ENCODE measurements at regions not wholly inside any gene's neighbourhood (a gene's known extent, or its start where the extent isn't known, plus 50 kb on each side); places are given as distances from the start of the nearest gene placed in this dataset.

GRCh38 chr17:54849660-54850059 is 51.0 kb upstream of the TOM1L1 start:
- no CpG with 5 or more reads among the region's 6 CpGs for WGBS, 2 experiments (ENCODE audit: extremely low coverage in 2 of 2, insufficient read length in 1 of 2)

More at GRCh38 chr17:54849660-54850059, 51.0 kb upstream of the TOM1L1 start:
- Histone ChIP-seq H4K91ac (ENCODE audit: insufficient read depth, low read depth, low read length) (no peak overlapping the region), H2AFZ (replicated peaks; ENCODE audit: low read length, poor library complexity) (no peak overlapping the region), H3K9me1 (ENCODE audit: insufficient read depth, low read length) (no peaks in the 10 kb centered on the region), H4K8ac (ENCODE audit: low read depth in 2 of 2, low read length in 2 of 2) (no peak overlapping the region), H4K20me1 (ENCODE audit: insufficient read depth, low read length) (no peaks in the 10 kb centered on the region), H2BK5ac (ENCODE audit: low read depth, low read length, poor library complexity, severe bottlenecking) (no peak overlapping the region), H3K27ac (ENCODE audit: insufficient read depth, low read length) (no peak overlapping the region), H3K4me2 (ENCODE audit: low read depth, low read length) (no peak overlapping the region), H2BK15ac (ENCODE audit: low read depth, low read length) (no peak overlapping the region), H3K4me1 (ENCODE audit: control insufficient read depth, insufficient read depth, low read length) (no peaks in the 10 kb centered on the region), H4K5ac (ENCODE audit: low read depth, low read length) (no peak overlapping the region), H3K9me3 (ENCODE audit: control insufficient read depth, insufficient read depth, low read length) (no peaks in the 10 kb centered on the region; the same call in none of the 2 replicates), H3K23ac (ENCODE audit: low read depth, low read length) (no peak overlapping the region), H3K27me3 (ENCODE audit: control insufficient read depth, insufficient read depth, low read length) (no peaks in the 10 kb centered on the region), H3K9ac (ENCODE audit: low read depth, low read length) (no peak overlapping the region), H3K18ac (ENCODE audit: low read depth, low read length) (no peak overlapping the region), H3K14ac (replicated peaks; ENCODE audit: low read depth, low read length) (no peak overlapping the region), H2BK120ac (ENCODE audit: low read depth, low read length) (no peak overlapping the region), H3K4me3 (ENCODE audit: insufficient read depth, low read depth, low read length) (no peak overlapping the region), H3K4ac (ENCODE audit: low read depth, low read length) (no peak overlapping the region), H2BK20ac (ENCODE audit: low read depth, low read length) (no peak overlapping the region), H2AK9ac (replicated peaks; ENCODE audit: low read depth, low read length, poor library complexity) (no peak overlapping the region), H2AK5ac (ENCODE audit: low read depth, low read length) (no peak overlapping the region), H3K36me3 (ENCODE audit: control insufficient read depth, insufficient read depth, low read length) (no peaks in the 10 kb centered on the region), H3K56ac (ENCODE audit: extremely low read depth, insufficient read depth, low read length) (no peak overlapping the region), H3K79me1 (ENCODE audit: low read depth in 1 of 2, low read length in 2 of 2) (no peaks in the 10 kb centered on the region)
- CTCF ChIA-PET = no interaction called here
- no peak for ATAC-seq (ENCODE audit: low read depth)
- POLR2A ChIA-PET (ENCODE audit: unreplicated experiment) = no interaction called here
- intact Hi-C loops (cut with micrococcal nuclease) (no loop called here), in situ Hi-C loops (cut with MboI; ENCODE audit: low sequenced_read_pairs) (no loop called here), dilution Hi-C loops (cut with HindIII; ENCODE audit: low sequenced_read_pairs, unreplicated experiment) (no loop called here)
- no peak for DNase-seq
- BruUV-seq (replicated peaks) = no TSS peak
- TF ChIP-seq RCOR1 (IDR thresholded peaks at IDR 0.05; ENCODE audit: insufficient replicate concordance, low read length) (no peak), MXI1 (IDR thresholded peaks at IDR 0.05; ENCODE audit: borderline replicate concordance, low read depth, low read length) (no peak), NFE2L2 (IDR thresholded peaks at IDR 0.05; ENCODE audit: low read depth, low read length) (no peak), USF2 (IDR thresholded peaks at IDR 0.05; ENCODE audit: low read depth, low read length) (no peak), POLR2A (IDR thresholded peaks at IDR 0.05; ENCODE audit: low read depth, low read length) (no peak), CTCF (conservative IDR thresholded peaks at IDR 0.05; ENCODE audit: low read depth, low read length) (no peak), SMC3 (IDR thresholded peaks at IDR 0.05; ENCODE audit: low read depth, low read length) (no peak), RFX5 (IDR thresholded peaks at IDR 0.05; ENCODE audit: low read depth, low read length) (no peak), ELK1 (IDR thresholded peaks at IDR 0.05; ENCODE audit: borderline replicate concordance, low read depth, low read length) (no peak), CEBPB (IDR thresholded peaks at IDR 0.05; ENCODE audit: low read depth, low read length) (no peak), RAD21 (IDR thresholded peaks at IDR 0.05; ENCODE audit: low read length) (no peak), MAFK (IDR thresholded peaks at IDR 0.05; ENCODE audit: low read depth, low read length) (no peak), MAZ (IDR thresholded peaks at IDR 0.05; ENCODE audit: borderline replicate concordance, low read depth, low read length) (no peak), BHLHE40 (IDR thresholded peaks at IDR 0.05; ENCODE audit: low read depth, low read length) (no peak), CHD1 (IDR thresholded peaks at IDR 0.05; ENCODE audit: low read depth, low read length) (no peak)

Data from IMR-90 (cell line).